ENCODE measurements at regions not wholly inside any gene's neighbourhood (a gene's known extent, or its start where the extent isn't known, plus 50 kb on each side); places are given as distances from the start of the nearest gene placed in this dataset.

DNA sequence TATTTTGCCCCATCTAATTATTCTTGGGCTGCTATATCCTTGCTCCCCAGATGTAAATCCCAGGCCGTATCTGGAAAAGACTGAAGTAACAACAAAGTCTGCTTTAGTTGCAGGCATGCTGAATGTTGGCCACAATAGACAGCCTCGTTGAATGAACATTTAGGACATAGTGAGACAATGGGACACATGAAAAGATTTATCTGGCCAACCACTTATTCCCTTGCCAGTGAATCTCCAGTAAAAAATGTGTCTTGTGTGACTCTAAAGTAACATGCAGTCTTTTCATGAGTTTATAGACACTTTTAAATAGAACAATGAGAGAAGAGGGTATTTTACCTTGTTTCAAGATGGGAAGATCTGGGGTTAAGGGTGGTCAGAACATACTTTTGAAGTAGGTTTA lies 60.2 kb upstream of the STXBP6 start:
- no peaks in the 10 kb centered on the region for H3K27me3 Mint-ChIP-seq (ENCODE audit: insufficient read depth)
- H3K36me3 Mint-ChIP-seq (ENCODE audit: low read depth) = peaks cover 6% of the 10 kb centered on the region
- TF ChIP-seq, protein P1, sequence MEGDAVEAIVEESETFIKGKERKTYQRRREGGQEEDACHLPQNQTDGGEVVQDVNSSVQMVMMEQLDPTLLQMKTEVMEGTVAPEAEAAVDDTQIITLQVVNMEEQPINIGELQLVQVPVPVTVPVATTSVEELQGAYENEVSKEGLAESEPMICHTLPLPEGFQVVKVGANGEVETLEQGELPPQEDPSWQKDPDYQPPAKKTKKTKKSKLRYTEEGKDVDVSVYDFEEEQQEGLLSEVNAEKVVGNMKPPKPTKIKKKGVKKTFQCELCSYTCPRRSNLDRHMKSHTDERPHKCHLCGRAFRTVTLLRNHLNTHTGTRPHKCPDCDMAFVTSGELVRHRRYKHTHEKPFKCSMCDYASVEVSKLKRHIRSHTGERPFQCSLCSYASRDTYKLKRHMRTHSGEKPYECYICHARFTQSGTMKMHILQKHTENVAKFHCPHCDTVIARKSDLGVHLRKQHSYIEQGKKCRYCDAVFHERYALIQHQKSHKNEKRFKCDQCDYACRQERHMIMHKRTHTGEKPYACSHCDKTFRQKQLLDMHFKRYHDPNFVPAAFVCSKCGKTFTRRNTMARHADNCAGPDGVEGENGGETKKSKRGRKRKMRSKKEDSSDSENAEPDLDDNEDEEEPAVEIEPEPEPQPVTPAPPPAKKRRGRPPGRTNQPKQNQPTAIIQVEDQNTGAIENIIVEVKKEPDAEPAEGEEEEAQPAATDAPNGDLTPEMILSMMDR (IDR thresholded peaks at IDR 0.05) = no peak
- H3K9me3 Mint-ChIP-seq = 0 out of 2 replicates have a peak, but pooled peaks cover 1% of the 10 kb centered on the region
- DNase-seq = no peak
- H3K4me3 Mint-ChIP-seq = peak overlapping the region; percentile 69
- peak overlapping the region; percentile 98 for H3K27ac Mint-ChIP-seq
- H3K4me1 Mint-ChIP-seq (ENCODE audit: low read depth) = peaks cover 37% of the 10 kb centered on the region

DNA sequence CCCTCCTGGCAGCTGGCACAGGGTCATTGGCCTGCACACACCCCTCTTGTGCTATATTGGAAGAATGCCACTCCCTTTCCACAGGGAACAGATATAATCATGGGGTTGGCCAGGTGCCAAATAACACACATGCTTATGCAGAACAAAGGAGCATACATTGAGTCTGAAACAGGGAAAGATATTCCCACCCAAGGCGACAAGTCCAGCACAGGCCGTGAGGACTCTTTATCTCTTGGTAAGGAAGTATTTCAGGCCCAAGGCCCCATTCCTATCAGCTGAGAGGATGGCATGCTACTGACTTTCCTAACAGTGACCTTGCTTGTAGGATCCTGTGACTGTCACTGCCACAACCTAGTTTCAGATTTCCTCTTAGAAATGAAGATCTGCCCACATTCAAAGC lies 59.0 kb upstream of the STXBP6 start:
- Mint-ChIP-seq H3K27me3 (ENCODE audit: insufficient read depth) (no peaks in the 10 kb centered on the region), H3K36me3 (ENCODE audit: low read depth) (no peaks in the 10 kb centered on the region), H3K4me1 (ENCODE audit: low read depth) (peaks cover 37% of the 10 kb centered on the region), H3K27ac (peak overlapping the region; percentile 98), H3K9me3 (no peaks in the 10 kb centered on the region), H3K4me3 (no peak overlapping the region)
- TF ChIP-seq, protein P1 (IDR thresholded peaks at IDR 0.05) = no peak
- no peak for DNase-seq

DNA sequence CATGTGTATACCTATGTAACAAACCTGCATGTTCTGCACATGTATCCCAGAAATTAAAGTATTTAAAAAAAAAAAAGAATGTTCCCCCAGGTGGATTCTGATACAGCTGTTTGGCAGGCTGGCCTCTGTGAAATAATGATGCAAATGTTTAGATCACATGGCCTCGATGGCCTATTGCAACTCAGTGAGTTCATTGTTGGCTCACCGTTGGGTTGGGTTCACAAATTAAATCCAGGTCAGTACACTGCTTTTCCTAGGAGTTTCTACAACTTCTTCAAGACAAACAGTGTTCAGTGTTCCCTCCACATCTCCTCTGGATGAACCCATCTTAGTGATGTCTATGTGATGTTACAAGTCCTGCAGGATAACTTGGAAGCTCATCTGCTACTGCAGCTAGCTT lies 58.3 kb upstream of the STXBP6 start:
- Mint-ChIP-seq H3K4me1 (ENCODE audit: low read depth) (peaks cover 37% of the 10 kb centered on the region), H3K4me3 (no peak overlapping the region), H3K27me3 (ENCODE audit: insufficient read depth) (no peaks in the 10 kb centered on the region), H3K27ac (no peak overlapping the region), H3K36me3 (ENCODE audit: low read depth) (no peaks in the 10 kb centered on the region), H3K9me3 (no peaks in the 10 kb centered on the region)
- no peak for DNase-seq
- TF ChIP-seq, protein P1 (IDR thresholded peaks at IDR 0.05) = no peak

DNA sequence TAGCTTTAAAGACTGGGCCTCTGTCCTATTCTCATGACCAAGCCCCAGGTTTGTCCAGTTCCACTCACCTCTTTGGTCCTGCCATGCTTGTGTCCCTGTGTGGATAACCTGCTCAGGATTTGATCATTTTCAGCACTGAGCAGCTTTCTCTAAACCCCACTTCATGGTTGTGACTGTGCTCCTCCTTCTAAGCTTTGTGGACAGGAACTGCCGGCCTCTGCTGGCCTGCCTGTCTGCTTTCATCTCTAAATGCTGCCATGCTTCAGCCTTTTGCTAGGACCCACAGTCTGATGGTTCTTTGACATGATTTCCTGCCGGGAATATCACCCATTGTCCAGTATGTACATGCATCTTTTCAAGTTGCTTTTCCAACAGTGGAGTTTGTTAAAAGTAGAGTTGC lies 53.9 kb upstream of the STXBP6 start:
- no peak for DNase-seq

DNA sequence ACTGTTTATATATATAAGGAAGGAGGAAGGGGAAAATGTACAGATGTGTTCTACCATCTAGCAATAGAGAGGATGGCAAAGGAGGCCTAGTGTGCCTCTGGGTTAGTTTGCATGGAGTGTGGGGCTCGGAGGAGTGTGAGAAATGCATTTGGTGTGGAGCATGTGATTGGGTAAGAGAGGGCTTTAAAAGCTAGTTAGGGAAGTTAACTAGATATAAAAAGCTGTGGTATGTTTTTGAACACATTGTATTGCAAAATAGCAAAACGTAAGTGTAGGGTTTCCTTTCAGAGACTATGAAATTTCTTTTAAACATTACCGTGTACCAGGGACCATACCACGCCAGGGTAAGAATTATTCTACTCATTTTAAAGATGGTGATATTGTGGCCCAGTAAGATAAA lies 53.3 kb upstream of the STXBP6 start:
- Mint-ChIP-seq H3K9me3 (no peaks in the 10 kb centered on the region), H3K27ac (no peak overlapping the region), H3K36me3 (ENCODE audit: low read depth) (no peaks in the 10 kb centered on the region), H3K4me3 (no peak overlapping the region), H3K27me3 (ENCODE audit: insufficient read depth) (no peaks in the 10 kb centered on the region), H3K4me1 (ENCODE audit: low read depth) (no peaks in the 10 kb centered on the region)
- DNase-seq = no peak
- TF ChIP-seq, protein P1 (IDR thresholded peaks at IDR 0.05) = no peak

More for the DNA sequence above, 53.9 kb upstream of the STXBP6 start:
- Mint-ChIP-seq H3K27me3 (ENCODE audit: insufficient read depth) (no peaks in the 10 kb centered on the region), H3K36me3 (ENCODE audit: low read depth) (no peaks in the 10 kb centered on the region), H3K27ac (no peak overlapping the region), H3K9me3 (no peaks in the 10 kb centered on the region), H3K4me1 (ENCODE audit: low read depth) (peaks cover 4% of the 10 kb centered on the region), H3K4me3 (no peak overlapping the region)
- TF ChIP-seq, protein P1 (IDR thresholded peaks at IDR 0.05) = no peak

DNA sequence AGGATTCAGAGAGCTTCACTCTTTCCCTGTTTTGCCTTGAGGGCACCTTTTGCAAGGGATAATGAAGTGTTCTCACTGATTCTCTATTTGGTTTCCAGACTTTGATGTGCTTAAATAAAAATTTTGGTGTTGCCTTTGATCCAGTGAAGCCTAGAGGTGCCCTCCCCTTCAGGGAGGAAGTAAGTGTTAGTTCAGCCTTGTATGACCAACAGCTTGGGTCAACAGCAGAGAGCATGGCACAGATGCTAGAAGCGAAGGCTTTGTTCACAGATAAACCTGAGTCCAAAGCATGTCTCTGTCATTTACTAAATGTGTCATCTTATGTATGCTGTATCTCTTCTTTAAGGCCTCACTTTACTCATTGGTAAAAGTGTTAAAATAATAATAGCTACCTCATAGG lies 52.8 kb upstream of the STXBP6 start:
- no peak overlapping the region for H3K27ac Mint-ChIP-seq
- TF ChIP-seq, protein P1 (IDR thresholded peaks at IDR 0.05) = no peak
- H3K4me3 Mint-ChIP-seq = no peak overlapping the region
- no peaks in the 10 kb centered on the region for H3K9me3 Mint-ChIP-seq
- DNase-seq = no peak
- H3K27me3 Mint-ChIP-seq (ENCODE audit: insufficient read depth) = no peaks in the 10 kb centered on the region
- no peaks in the 10 kb centered on the region for H3K36me3 Mint-ChIP-seq (ENCODE audit: low read depth)
- no peaks in the 10 kb centered on the region for H3K4me1 Mint-ChIP-seq (ENCODE audit: low read depth)

Measured in HFFc6 (cell line).